Lower leg skin (tissue), 3 donors: ENCODE measurements at regions not wholly inside any gene's neighbourhood (a gene's known extent, or its start where the extent isn't known, plus 50 kb on each side); places are given as distances from the start of the nearest gene placed in this dataset.

Experiments used
- CTCF ChIP-seq, 3 donors: fragments of 450-650 bp; IDR thresholded peaks; one replicate each; pipeline ENCODE4 v1.5.1; 2016; ENCODE audit warnings: antibody characterized with exemption in 3 of 3, mild to moderate bottlenecking in 3 of 3, moderate library complexity in 2 of 3
- POLR2A ChIP-seq, 2 donors: fragments of 450-650 bp; IDR thresholded peaks; one replicate each; pipeline ENCODE4 v1.6.1; 2016 to 2017; ENCODE audit warnings: antibody characterized with exemption in 2 of 2, mild to moderate bottlenecking in 1 of 2, moderate library complexity in 1 of 2

GRCh38 chr6:44660561-44661220 lies 273.2 kb downstream of the CDC5L start:
- no peak for TF ChIP-seq CTCF (IDR thresholded peaks at IDR 0.05)
- TF ChIP-seq POLR2A (IDR thresholded peaks at IDR 0.05), result no peak
